H1 (cell line): ENCODE measurements at regions not wholly inside any gene's neighbourhood (a gene's known extent, or its start where the extent isn't known, plus 50 kb on each side); places are given as distances from the start of the nearest gene placed in this dataset.

Experiments used
- CEBPB ChIP-seq: IDR thresholded peaks from 2 replicates; pipeline ENCODE4 v1.6.1; 2012; ENCODE audit warnings: low read depth, low read length
- RFX5 ChIP-seq: IDR thresholded peaks from 2 replicates; pipeline ENCODE4 v1.6.1; 2011; ENCODE audit warnings: low read depth, low read length, improper control_type of control experiment, borderline replicate concordance
- SP4 ChIP-seq: IDR thresholded peaks from 2 replicates; pipeline ENCODE4 v1.6.1; 2012; ENCODE audit warnings: low read length, inconsistent platforms

DNA sequence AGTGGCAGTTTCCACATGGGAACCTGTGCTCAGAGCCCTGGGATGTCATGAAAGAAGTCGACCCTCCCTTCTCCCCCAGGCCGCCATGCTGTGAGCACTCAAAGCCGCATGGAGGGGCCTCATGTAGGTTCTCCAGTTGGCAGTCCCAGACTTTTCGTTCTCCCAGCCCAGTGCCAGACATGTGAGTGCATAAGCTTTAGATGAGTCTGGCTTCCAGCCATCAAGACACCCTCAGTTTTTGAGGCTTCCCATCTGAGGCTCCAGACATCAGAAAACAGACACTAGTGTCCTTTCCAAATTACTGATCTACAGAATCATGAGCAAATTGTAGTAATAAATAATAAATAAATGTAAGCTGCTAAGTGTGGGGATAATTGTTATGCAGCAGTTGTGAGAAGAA, 136.5 kb upstream of the AGBL1 start (continued):
- TF ChIP-seq SP4 (no peak), RFX5 (no peak), CEBPB (no peak)
